ENCODE measurements at regions not wholly inside any gene's neighbourhood (a gene's known extent, or its start where the extent isn't known, plus 50 kb on each side); places are given as distances from the start of the nearest gene placed in this dataset.

DNA sequence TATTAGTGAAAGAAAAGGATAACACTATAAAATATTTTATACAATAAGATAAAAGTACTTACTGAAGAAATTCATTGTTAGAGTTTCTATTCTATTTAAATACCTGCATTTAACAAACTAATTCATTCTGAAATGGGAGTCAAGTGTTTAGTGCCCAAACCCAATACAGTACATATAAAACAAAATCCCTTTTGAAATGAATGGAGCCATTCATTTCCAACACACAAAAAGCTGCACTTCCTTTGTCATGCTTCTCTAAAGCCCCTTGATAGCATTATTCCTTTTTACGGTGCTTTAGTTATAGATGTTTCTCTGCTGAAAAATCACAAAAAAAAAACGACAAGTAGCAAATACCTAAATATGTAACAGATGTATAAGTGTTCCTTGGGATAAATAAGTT is 596.3 kb downstream of the ZIC1 start:
- no peak for TF ChIP-seq POLR2A (IDR thresholded peaks at IDR 0.05; ENCODE audit: low read depth, low read length)
- TF ChIP-seq POLR2AphosphoS5 (IDR thresholded peaks at IDR 0.05; ENCODE audit: low read depth, low read length): no peak
- TF ChIP-seq TAF1 (IDR thresholded peaks at IDR 0.05; ENCODE audit: borderline replicate concordance, low read depth, low read length): no peak
